ENCODE measurements at regions not wholly inside any gene's neighbourhood (a gene's known extent, or its start where the extent isn't known, plus 50 kb on each side); places are given as distances from the start of the nearest gene placed in this dataset.

DNA sequence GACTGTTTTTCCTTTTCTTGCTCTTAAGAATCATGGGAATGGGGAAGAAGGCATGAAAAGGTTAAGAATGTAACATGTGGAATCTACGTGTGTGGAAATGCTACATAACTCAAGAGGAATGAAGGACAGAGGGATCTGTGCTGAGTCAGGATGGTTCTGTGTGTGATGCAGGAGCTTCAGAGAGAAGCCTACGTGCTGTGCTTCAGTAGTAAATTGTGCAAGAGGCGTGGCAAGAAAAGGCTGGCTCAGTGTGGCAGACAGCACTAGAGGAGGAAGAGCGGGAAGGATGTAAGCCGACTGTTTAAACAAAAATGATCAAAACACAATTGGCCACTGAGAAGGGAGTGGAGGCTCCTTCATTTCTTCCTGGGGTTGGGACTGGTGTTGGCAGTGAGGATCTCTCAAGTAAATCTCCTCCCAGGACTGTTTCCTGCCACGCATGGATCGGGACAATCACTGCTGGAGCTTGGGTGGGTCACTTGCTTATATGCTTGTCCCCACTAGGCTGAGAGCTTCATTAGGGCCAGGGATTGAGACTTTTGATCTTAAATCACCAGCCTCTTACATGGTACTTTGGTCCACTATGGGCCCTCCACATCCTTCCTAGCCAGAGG is 59.4 kb upstream of the BASP1 start:
- H3K4me3 Mint-ChIP-seq, result no peak overlapping the region
- ChIA-PET CTCF (no interaction called here), POLR2A (no interaction called here)
- H3K36me3 Mint-ChIP-seq (ENCODE audit: low read depth), result no peaks in the 10 kb centered on the region
- TF ChIP-seq, protein P1, sequence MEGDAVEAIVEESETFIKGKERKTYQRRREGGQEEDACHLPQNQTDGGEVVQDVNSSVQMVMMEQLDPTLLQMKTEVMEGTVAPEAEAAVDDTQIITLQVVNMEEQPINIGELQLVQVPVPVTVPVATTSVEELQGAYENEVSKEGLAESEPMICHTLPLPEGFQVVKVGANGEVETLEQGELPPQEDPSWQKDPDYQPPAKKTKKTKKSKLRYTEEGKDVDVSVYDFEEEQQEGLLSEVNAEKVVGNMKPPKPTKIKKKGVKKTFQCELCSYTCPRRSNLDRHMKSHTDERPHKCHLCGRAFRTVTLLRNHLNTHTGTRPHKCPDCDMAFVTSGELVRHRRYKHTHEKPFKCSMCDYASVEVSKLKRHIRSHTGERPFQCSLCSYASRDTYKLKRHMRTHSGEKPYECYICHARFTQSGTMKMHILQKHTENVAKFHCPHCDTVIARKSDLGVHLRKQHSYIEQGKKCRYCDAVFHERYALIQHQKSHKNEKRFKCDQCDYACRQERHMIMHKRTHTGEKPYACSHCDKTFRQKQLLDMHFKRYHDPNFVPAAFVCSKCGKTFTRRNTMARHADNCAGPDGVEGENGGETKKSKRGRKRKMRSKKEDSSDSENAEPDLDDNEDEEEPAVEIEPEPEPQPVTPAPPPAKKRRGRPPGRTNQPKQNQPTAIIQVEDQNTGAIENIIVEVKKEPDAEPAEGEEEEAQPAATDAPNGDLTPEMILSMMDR (IDR thresholded peaks at IDR 0.05), result no peak
- no peak for ATAC-seq (ENCODE audit: low read depth)
- H3K9me3 Mint-ChIP-seq, result peaks cover 3% of the 10 kb centered on the region
- intact Hi-C loops (cut with micrococcal nuclease), result no loop called here
- no peaks in the 10 kb centered on the region for H3K4me1 Mint-ChIP-seq
- H3K27ac Mint-ChIP-seq, result no peak overlapping the region
- DNase-seq, result no peak
- H3K27me3 Mint-ChIP-seq, result no peaks in the 10 kb centered on the region

DNA sequence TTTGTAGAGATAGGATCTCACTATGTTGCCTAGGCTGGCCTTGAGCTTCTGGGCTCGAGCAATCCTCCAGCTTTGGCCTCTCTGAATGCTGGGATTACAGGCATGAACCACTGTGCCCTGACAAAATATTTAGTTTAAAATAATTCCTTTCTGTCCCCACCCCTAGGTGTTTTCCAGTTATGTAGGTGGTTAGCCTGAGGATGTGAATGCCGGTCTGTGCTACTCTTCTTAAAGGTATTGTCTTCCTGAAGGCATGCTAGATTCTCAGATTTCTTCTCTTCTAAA is 56.7 kb upstream of the BASP1 start:
- no peak overlapping the region for H3K27ac Mint-ChIP-seq
- intact Hi-C loops (cut with micrococcal nuclease), result no loop called here
- ChIA-PET CTCF (no interaction called here), POLR2A (no interaction called here)
- ATAC-seq (ENCODE audit: low read depth) (no peak), DNase-seq (no peak)
- H3K27me3 Mint-ChIP-seq, result no peaks in the 10 kb centered on the region
- peaks cover 3% of the 10 kb centered on the region for H3K9me3 Mint-ChIP-seq
- no peaks in the 10 kb centered on the region for H3K4me1 Mint-ChIP-seq
- H3K4me3 Mint-ChIP-seq, result no peak overlapping the region
- H3K36me3 Mint-ChIP-seq (ENCODE audit: low read depth), result no peaks in the 10 kb centered on the region
- TF ChIP-seq, protein P1 (IDR thresholded peaks at IDR 0.05), result no peak

DNA sequence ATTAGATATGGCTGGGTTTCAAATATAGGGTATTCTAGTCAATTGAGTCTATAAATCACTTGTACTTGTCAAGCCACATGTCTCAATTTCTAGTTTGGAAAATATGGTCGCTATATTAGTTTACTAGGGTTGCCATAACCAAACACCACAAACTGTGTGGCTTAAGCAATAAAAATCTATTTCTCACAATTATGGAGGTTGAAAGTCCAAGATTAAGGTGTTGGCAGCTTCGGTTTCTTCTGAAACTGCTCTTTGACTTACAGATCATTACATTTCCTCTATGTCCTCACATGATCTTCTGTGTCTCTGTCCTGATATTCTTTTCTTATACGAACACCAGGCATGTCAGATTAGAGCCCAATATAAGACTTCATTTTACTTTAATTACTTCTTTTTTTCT is 55.8 kb upstream of the BASP1 start:
- Mint-ChIP-seq H3K4me3 (no peak overlapping the region), H3K27me3 (no peaks in the 10 kb centered on the region), H3K4me1 (no peaks in the 10 kb centered on the region), H3K36me3 (ENCODE audit: low read depth) (no peaks in the 10 kb centered on the region), H3K9me3 (peaks cover 3% of the 10 kb centered on the region), H3K27ac (no peak overlapping the region)
- no peak for DNase-seq
- POLR2A ChIA-PET, result no interaction called here
- intact Hi-C loops (cut with micrococcal nuclease), result no loop called here
- no peak for ATAC-seq (ENCODE audit: low read depth)
- TF ChIP-seq, protein P1 (IDR thresholded peaks at IDR 0.05), result no peak
- CTCF ChIA-PET, result no interaction called here

DNA sequence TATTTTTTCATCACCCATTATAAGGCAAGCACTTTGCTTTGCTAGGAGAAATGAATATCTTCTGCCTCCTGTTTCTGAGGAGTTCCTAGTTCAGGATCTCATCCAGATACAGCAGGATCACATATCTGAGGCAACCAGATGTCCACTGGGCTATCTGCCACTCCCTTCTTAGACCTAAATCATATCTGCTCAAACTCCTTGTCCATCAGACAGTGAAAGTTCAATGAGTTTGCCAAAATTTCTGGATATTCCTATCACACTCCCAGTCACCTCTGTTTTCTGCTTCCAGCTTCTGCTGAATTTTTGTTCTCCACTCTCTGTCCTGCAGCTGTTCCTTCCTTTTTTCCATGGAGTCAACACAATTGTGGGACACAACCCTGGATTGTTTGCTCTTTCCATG is 54.2 kb upstream of the BASP1 start:
- Mint-ChIP-seq H3K4me3 (no peak overlapping the region), H3K9me3 (peaks cover 3% of the 10 kb centered on the region), H3K27ac (no peak overlapping the region), H3K4me1 (no peaks in the 10 kb centered on the region), H3K36me3 (ENCODE audit: low read depth) (no peaks in the 10 kb centered on the region), H3K27me3 (no peaks in the 10 kb centered on the region)
- ChIA-PET POLR2A (no interaction called here), CTCF (no interaction called here)
- ATAC-seq (ENCODE audit: low read depth) (no peak), DNase-seq (no peak)
- intact Hi-C loops (cut with micrococcal nuclease), result no loop called here
- TF ChIP-seq, protein P1 (IDR thresholded peaks at IDR 0.05), result no peak

DNA sequence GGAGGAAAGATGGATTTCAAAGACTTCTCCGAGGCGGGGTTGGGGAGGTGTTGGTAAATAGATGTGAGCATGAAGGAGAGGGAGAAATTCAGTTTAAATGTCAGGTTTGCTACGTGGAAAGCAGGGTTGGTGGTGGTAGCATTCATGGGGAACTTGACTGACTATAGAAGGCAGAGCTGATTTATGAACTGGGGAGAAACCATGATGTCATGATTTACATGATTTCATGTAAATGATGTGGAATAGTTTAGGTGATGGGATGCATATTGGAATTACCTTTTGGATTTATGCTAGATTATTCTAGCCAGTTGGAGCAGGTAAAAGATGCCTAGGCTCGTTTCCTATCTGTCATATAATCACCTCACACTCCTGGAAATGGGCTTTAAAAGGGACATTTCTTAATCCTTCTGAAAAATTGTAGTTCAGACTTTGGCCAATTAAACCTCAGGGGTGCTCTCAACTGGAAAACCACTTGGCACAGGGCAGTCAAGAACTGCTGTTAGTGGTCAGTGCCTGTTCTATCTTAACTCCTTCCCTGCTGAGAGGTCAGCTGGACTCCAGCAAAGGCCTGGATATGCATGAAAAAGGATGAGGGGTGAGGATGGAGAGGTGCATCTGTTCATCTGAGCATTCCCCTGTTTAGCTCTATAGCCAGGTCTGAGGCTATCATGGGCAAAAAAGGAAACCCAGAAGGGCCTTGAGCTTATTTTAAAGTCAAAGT is 50.1 kb upstream of the BASP1 start:
- TF ChIP-seq, protein P1 (IDR thresholded peaks at IDR 0.05), result no peak
- no peak overlapping the region for H3K27ac Mint-ChIP-seq
- H3K27me3 Mint-ChIP-seq, result no peaks in the 10 kb centered on the region
- peaks cover 2% of the 10 kb centered on the region for H3K9me3 Mint-ChIP-seq
- no peak overlapping the region for H3K4me3 Mint-ChIP-seq
- ChIA-PET CTCF (no interaction called here), POLR2A (no interaction called here)
- H3K4me1 Mint-ChIP-seq, result no peaks in the 10 kb centered on the region
- DNase-seq, result no peak
- intact Hi-C loops (cut with micrococcal nuclease), result no loop called here
- no peaks in the 10 kb centered on the region for H3K36me3 Mint-ChIP-seq (ENCODE audit: low read depth)
- ATAC-seq (ENCODE audit: low read depth), result no peak
